ENCODE measurements at regions not wholly inside any gene's neighbourhood (a gene's known extent, or its start where the extent isn't known, plus 50 kb on each side); places are given as distances from the start of the nearest gene placed in this dataset.

- TF ChIP-seq CTCF (IDR thresholded peaks at IDR 0.05) (no peak), POLR2A (IDR thresholded peaks at IDR 0.05) (no peak), EP300 (IDR thresholded peaks at IDR 0.05) (no peak)
These were observed 54.3 kb upstream of the SGO1 start for GRCh38 chr3:20240154-20240883.

Data from tibial nerve (tissue), 4 donors.